ENCODE measurements at regions not wholly inside any gene's neighbourhood (a gene's known extent, or its start where the extent isn't known, plus 50 kb on each side); places are given as distances from the start of the nearest gene placed in this dataset.

DNA sequence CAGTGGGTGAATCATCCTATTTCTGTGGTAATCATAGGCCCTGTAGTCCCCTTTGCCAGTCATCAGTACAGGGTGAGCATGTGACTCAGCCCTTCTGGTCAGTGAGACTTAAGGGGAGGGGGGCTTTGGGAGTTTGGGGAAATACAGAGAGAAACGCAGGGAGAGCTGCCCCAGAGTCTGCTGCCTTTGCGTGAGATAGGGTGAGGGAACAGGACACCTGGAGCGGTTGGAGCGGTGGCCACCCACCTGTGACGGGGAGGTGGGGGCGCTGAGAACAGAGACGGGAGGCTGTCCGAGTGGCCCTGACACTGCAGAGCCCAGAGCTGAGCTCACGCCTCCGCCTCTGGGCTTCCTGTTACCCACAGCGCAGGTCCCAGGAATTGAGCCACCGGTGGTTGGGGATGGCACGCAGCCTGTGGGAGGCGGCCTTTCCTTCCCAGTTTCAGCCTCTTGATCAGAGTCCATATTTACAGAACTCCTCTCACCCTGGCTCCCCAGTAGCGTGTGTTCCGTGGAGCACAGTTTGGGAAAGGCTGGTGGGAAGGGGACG lies 92.0 kb upstream of the ERCC6L2 start (continued):
- TF ChIP-seq, protein P1, sequence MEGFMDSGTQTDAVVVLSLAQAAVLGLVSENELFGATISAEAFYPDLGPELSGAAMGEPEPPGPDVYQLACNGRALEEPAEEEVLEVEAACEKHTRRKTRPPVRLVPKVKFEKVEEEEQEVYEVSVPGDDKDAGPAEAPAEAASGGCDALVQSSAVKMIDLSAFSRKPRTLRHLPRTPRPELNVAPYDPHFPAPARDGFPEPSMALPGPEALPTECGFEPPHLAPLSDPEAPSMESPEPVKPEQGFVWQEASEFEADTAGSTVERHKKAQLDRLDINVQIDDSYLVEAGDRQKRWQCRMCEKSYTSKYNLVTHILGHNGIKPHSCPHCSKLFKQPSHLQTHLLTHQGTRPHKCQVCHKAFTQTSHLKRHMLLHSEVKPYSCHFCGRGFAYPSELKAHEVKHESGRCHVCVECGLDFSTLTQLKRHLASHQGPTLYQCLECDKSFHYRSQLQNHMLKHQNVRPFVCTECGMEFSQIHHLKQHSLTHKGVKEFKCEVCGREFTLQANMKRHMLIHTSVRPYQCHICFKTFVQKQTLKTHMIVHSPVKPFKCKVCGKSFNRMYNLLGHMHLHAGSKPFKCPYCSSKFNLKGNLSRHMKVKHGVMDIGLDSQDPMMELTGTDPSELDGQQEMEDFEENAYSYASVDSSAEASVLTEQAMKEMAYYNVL (CRISPR knock-in tag; IDR thresholded peaks at IDR 0.05; ENCODE audit: borderline replicate concordance): no peak
- TF ChIP-seq CREB1 (IDR thresholded peaks at IDR 0.05): no peak
- no peak for TF ChIP-seq CREB1 (CRISPR knock-in tag; IDR thresholded peaks at IDR 0.05)
- TF ChIP-seq U2AF1 (optimal IDR thresholded peaks at IDR 0.05; ENCODE audit: low read depth, low read length): no peak
- no peak for TF ChIP-seq NFYB (CRISPR knock-in tag; IDR thresholded peaks at IDR 0.05)
- no peak for TF ChIP-seq TMF1 (CRISPR knock-in tag; IDR thresholded peaks at IDR 0.05; ENCODE audit: low read depth)
- no peak for TF ChIP-seq BRCA1 (CRISPR knock-in tag; IDR thresholded peaks at IDR 0.05)
- no peak for TF ChIP-seq RFXANK (CRISPR knock-in tag; IDR thresholded peaks at IDR 0.05)
- TF ChIP-seq, protein P2, sequence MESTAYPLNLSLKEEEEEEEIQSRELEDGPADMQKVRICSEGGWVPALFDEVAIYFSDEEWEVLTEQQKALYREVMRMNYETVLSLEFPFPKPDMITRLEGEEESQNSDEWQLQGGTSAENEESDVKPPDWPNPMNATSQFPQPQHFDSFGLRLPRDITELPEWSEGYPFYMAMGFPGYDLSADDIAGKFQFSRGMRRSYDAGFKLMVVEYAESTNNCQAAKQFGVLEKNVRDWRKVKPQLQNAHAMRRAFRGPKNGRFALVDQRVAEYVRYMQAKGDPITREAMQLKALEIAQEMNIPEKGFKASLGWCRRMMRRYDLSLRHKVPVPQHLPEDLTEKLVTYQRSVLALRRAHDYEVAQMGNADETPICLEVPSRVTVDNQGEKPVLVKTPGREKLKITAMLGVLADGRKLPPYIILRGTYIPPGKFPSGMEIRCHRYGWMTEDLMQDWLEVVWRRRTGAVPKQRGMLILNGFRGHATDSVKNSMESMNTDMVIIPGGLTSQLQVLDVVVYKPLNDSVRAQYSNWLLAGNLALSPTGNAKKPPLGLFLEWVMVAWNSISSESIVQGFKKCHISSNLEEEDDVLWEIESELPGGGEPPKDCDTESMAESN (CRISPR knock-in tag; conservative IDR thresholded peaks at IDR 0.05): no peak
- TF ChIP-seq, protein P3, sequence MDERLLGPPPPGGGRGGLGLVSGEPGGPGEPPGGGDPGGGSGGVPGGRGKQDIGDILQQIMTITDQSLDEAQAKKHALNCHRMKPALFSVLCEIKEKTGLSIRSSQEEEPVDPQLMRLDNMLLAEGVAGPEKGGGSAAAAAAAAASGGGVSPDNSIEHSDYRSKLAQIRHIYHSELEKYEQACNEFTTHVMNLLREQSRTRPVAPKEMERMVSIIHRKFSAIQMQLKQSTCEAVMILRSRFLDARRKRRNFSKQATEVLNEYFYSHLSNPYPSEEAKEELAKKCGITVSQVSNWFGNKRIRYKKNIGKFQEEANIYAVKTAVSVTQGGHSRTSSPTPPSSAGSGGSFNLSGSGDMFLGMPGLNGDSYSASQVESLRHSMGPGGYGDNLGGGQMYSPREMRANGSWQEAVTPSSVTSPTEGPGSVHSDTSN (CRISPR knock-in tag; IDR thresholded peaks at IDR 0.05): no peak
- TF ChIP-seq, protein P4, sequence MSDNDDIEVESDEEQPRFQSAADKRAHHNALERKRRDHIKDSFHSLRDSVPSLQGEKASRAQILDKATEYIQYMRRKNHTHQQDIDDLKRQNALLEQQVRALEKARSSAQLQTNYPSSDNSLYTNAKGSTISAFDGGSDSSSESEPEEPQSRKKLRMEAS (IDR thresholded peaks at IDR 0.05): 0 out of 2 replicates have a peak, but pooled peaks have one; percentile 30
- no peak for TF ChIP-seq PITX1 (CRISPR knock-in tag; IDR thresholded peaks at IDR 0.05)
- peak; percentile 78; the same call in 1 of the 2 replicates for TF ChIP-seq ERF (CRISPR knock-in tag; IDR thresholded peaks at IDR 0.05)
- TF ChIP-seq KDM2A (CRISPR knock-in tag; IDR thresholded peaks at IDR 0.05; ENCODE audit: borderline replicate concordance, low read depth): peak; percentile 38; the same call in 1 of the 2 replicates
- TF ChIP-seq, protein P5, sequence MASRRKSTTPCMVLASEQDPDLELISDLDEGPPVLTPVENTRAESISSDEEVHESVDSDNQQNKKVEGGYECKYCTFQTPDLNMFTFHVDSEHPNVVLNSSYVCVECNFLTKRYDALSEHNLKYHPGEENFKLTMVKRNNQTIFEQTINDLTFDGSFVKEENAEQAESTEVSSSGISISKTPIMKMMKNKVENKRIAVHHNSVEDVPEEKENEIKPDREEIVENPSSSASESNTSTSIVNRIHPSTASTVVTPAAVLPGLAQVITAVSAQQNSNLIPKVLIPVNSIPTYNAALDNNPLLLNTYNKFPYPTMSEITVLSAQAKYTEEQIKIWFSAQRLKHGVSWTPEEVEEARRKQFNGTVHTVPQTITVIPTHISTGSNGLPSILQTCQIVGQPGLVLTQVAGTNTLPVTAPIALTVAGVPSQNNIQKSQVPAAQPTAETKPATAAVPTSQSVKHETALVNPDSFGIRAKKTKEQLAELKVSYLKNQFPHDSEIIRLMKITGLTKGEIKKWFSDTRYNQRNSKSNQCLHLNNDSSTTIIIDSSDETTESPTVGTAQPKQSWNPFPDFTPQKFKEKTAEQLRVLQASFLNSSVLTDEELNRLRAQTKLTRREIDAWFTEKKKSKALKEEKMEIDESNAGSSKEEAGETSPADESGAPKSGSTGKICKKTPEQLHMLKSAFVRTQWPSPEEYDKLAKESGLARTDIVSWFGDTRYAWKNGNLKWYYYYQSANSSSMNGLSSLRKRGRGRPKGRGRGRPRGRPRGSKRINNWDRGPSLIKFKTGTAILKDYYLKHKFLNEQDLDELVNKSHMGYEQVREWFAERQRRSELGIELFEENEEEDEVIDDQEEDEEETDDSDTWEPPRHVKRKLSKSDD (CRISPR knock-in tag; IDR thresholded peaks at IDR 0.05; ENCODE audit: low read depth): no peak
- no peak for TF ChIP-seq MAZ (IDR thresholded peaks at IDR 0.05; ENCODE audit: borderline replicate concordance, low read depth, low read length)
- TF ChIP-seq MAZ (CRISPR knock-in tag; IDR thresholded peaks at IDR 0.05; ENCODE audit: low read depth): no peak
- TF ChIP-seq NCOR1 (IDR thresholded peaks at IDR 0.05; ENCODE audit: borderline replicate concordance, low read length): no peak
- TF ChIP-seq ZNF616 (CRISPR knock-in tag; IDR thresholded peaks at IDR 0.05; ENCODE audit: low read depth): no peak
- no peak for TF ChIP-seq ESRRA (CRISPR knock-in tag; IDR thresholded peaks at IDR 0.05; ENCODE audit: low read depth)
- TF ChIP-seq, protein P6, sequence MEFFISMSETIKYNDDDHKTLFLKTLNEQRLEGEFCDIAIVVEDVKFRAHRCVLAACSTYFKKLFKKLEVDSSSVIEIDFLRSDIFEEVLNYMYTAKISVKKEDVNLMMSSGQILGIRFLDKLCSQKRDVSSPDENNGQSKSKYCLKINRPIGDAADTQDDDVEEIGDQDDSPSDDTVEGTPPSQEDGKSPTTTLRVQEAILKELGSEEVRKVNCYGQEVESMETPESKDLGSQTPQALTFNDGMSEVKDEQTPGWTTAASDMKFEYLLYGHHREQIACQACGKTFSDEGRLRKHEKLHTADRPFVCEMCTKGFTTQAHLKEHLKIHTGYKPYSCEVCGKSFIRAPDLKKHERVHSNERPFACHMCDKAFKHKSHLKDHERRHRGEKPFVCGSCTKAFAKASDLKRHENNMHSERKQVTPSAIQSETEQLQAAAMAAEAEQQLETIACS (CRISPR knock-in tag; IDR thresholded peaks at IDR 0.05): no peak

Data from HepG2 (cell line).